GM12878 (cell line): ENCODE measurements at regions not wholly inside any gene's neighbourhood (a gene's known extent, or its start where the extent isn't known, plus 50 kb on each side); places are given as distances from the start of the nearest gene placed in this dataset.

Experiments used
- ATAC-seq: fragments of 200-7000 bp; cut with Tn5 transposase; 3 replicates; pipeline ENCODE4 v1.9.1; 2020; ENCODE audit warnings: mild to moderate bottlenecking, moderate library complexity
- BruUV-seq: library from RNA; stranded (reverse); fragments of 400-500 nt; replicated peaks from 2 replicates; lab custom pipeline; 2021; lab: Mats Ljungman, UMichigan
- CTCF ChIA-PET: fragments of 300-600 bp; sonication (Branson Sonifier 250); formaldehyde crosslinking; extraction: SDS; loops from one replicate; lab custom pipeline; 2021; ENCODE audit warnings: inconsistent platforms; lab: Yijun Ruan, JAX
- POLR2A ChIA-PET: fragments of 350-600 bp; formaldehyde crosslinking; extraction: SDS; loops from one replicate; lab custom pipeline; 2021; ENCODE audit warnings: inconsistent platforms; lab: Charles Lee
- RAD21 ChIA-PET: fragments of 300-600 bp; sonication (Branson Sonifier 250); formaldehyde crosslinking; loops from one replicate; lab custom pipeline; 2023; ENCODE audit warnings: antibody characterized with exemption; ENCODE audit not compliant: unreplicated experiment; lab: Charles Lee
- SMC1A ChIA-PET: fragments of 300-600 bp; sonication (Branson Sonifier 250); formaldehyde crosslinking; loops from one replicate; lab custom pipeline; 2023; ENCODE audit not compliant: unreplicated experiment, uncharacterized antibody; lab: Charles Lee
- DNase-seq: peaks from one replicate; pipeline ENCODE4 v3.0.0-alpha.2; 2011; ENCODE audit warnings: low read depth, low spot score
- FAIRE-seq: peaks from 3 replicates; lab custom pipeline; 2011; peaks lifted over from hg19 to GRCh38; lab: Jason Lieb, UNC
- H2AFZ ChIP-seq: 2 replicates; pipeline ENCODE4 v1.6.0; 2011; ENCODE audit warnings: low read depth, low read length, control low read depth; ENCODE audit not compliant: control insufficient read depth
- H3K27ac ChIP-seq: 2 replicates; pipeline ENCODE4 v1.5.1; 2011; ENCODE audit warnings: control low read depth; ENCODE audit not compliant: control insufficient read depth, insufficient read depth
- H3K27me3 ChIP-seq, 2 experiments: replicated peaks in 1 of 2; 2 replicates each; pipeline versions ENCODE4 v1.6.0 to v1.6.1; 2011; ENCODE audit warnings: low read length in 1 of 2; ENCODE audit not compliant: control insufficient read depth in 2 of 2, insufficient read depth in 2 of 2
- H3K36me3 ChIP-seq, 2 experiments: 2 replicates each; pipeline ENCODE4 v1.5.1; 2011; ENCODE audit warnings: low read length in 1 of 2; ENCODE audit not compliant: control insufficient read depth in 2 of 2, insufficient read depth in 2 of 2
- H3K4me1 ChIP-seq: 2 replicates; pipeline ENCODE4 v1.6.1; 2011; ENCODE audit warnings: mild to moderate bottlenecking, low read length, moderate library complexity, mixed read lengths; ENCODE audit not compliant: control insufficient read depth, insufficient read depth
- H3K4me2 ChIP-seq: 2 replicates; pipeline ENCODE4 v1.6.0; 2011; ENCODE audit warnings: control low read depth; ENCODE audit not compliant: control insufficient read depth, insufficient read depth
- H3K4me3 ChIP-seq: fragments of 200-600 bp; sonication (generic); 2 replicates; pipeline ENCODE4 v1.5.1; 2016
- H3K79me2 ChIP-seq: 2 replicates; pipeline ENCODE4 v1.6.0; 2011; ENCODE audit warnings: low read length; ENCODE audit not compliant: control insufficient read depth, insufficient read depth
- H3K9ac ChIP-seq: 2 replicates; pipeline ENCODE4 v1.8.0; 2011; ENCODE audit warnings: low read length, control low read depth, mixed read lengths; ENCODE audit not compliant: control insufficient read depth, insufficient read depth
- H3K9me3 ChIP-seq: replicated peaks from 3 replicates; pipeline ENCODE4 v1.5.1; 2011; ENCODE audit warnings: mild to moderate bottlenecking, low read length; ENCODE audit not compliant: control insufficient read depth, insufficient read depth
- H4K20me1 ChIP-seq: 2 replicates; pipeline ENCODE4 v1.6.0; 2011; ENCODE audit not compliant: control insufficient read depth, insufficient read depth
- CBX5 ChIP-seq: sonication (generic); IDR thresholded peaks from 2 replicates; pipeline ENCODE4 v1.6.1; 2016; ENCODE audit warnings: low read depth, moderate library complexity, mild to moderate bottlenecking, inconsistent platforms
- CHD2 ChIP-seq: IDR thresholded peaks from 2 replicates; pipeline ENCODE4 v1.6.1; 2011; ENCODE audit warnings: low read depth, low read length, improper control_type of control experiment, borderline replicate concordance
- EP300 ChIP-seq, 2 experiments: fragments of 150-350 bp in 1 of 2; IDR thresholded peaks; 2 replicates each; pipeline ENCODE4 v1.6.1; 2011 to 2012; ENCODE audit warnings: low read depth in 2 of 2, low read length in 2 of 2, borderline replicate concordance in 1 of 2, improper control_type of control experiment in 1 of 2, inconsistent platforms in 1 of 2; ENCODE audit not compliant: control insufficient read depth in 1 of 2
- GATAD2B ChIP-seq: fragments of 450-650 bp; conservative IDR thresholded peaks from 2 replicates; pipeline ENCODE4 v1.6.1; 2017; ENCODE audit warnings: low read depth, mild to moderate bottlenecking, moderate library complexity
- HDAC2 ChIP-seq: fragments of 200-600 bp; sonication (generic); IDR thresholded peaks from 2 replicates; pipeline ENCODE4 v1.6.1; 2017
- IKZF2 ChIP-seq, 2 experiments: fragments of 450-650 bp; IDR thresholded peaks; 2 replicates each; pipeline ENCODE4 v1.6.1; 2017; ENCODE audit warnings: mild to moderate bottlenecking in 2 of 2, moderate library complexity in 2 of 2
- PKNOX1 ChIP-seq: fragments of 450-650 bp; IDR thresholded peaks from 2 replicates; pipeline ENCODE4 v1.6.1; 2016; ENCODE audit warnings: mild to moderate bottlenecking
- POLR2A ChIP-seq: IDR thresholded peaks from 2 replicates; pipeline ENCODE4 v1.6.1; 2011; ENCODE audit warnings: low read depth, mild to moderate bottlenecking, low read length
- POLR2AphosphoS5 ChIP-seq: IDR thresholded peaks from 2 replicates; pipeline ENCODE4 v1.6.1; 2011; ENCODE audit warnings: mild to moderate bottlenecking, low read length, inconsistent platforms
- RUNX3 ChIP-seq: IDR thresholded peaks from 2 replicates; pipeline ENCODE4 v1.6.1; 2012; ENCODE audit warnings: low read length, inconsistent platforms
- SIX5 ChIP-seq: IDR thresholded peaks from 2 replicates; pipeline ENCODE4 v1.6.1; 2011; ENCODE audit warnings: mild to moderate bottlenecking, low read depth, low read length, moderate library complexity; ENCODE audit not compliant: severe bottlenecking
- STAT1 ChIP-seq: fragments of 450-650 bp; conservative IDR thresholded peaks from 2 replicates; pipeline ENCODE4 v1.6.1; 2014; ENCODE audit warnings: antibody characterized with exemption, mild to moderate bottlenecking
- SUPT20H ChIP-seq: IDR thresholded peaks from 2 replicates; pipeline ENCODE4 v1.6.1; 2011; ENCODE audit warnings: low read depth, mild to moderate bottlenecking, low read length, moderate library complexity, borderline replicate concordance; ENCODE audit not compliant: control insufficient read depth
- TCF3 ChIP-seq: IDR thresholded peaks from 2 replicates; pipeline ENCODE4 v1.6.1; 2012; ENCODE audit warnings: low read depth, mild to moderate bottlenecking, low read length, borderline replicate concordance; ENCODE audit not compliant: insufficient read depth
- USF2 ChIP-seq: IDR thresholded peaks from 2 replicates; pipeline ENCODE4 v1.6.1; 2011; ENCODE audit warnings: low read depth, low read length, improper control_type of control experiment, borderline replicate concordance
- YBX1 ChIP-seq: fragments of 450-650 bp; IDR thresholded peaks from 2 replicates; pipeline ENCODE4 v1.6.1; 2016; ENCODE audit warnings: antibody characterized with exemption
- ZBED1 ChIP-seq: IDR thresholded peaks from 2 replicates; pipeline ENCODE4 v1.6.1; 2016; ENCODE audit warnings: borderline replicate concordance
- WGBS: methylation state at CpG from one replicate; pipeline ENCODE4 v1.1.6; 2016; ENCODE audit warnings: low lambda C conversion rate; ENCODE audit not compliant: insufficient replicate concordance, insufficient coverage; ENCODE audit errors: missing lambda C conversion rate; 5-methylcytosine and 5-hydroxymethylcytosine counted together
- in situ Hi-C: fragments of 300-500 bp; cut with MboI; formaldehyde crosslinking; loops from 9 replicates; pipeline ENCODE4 v1.14.3; 2018; ENCODE audit warnings: mixed read lengths
- intact Hi-C: fragments of 100-400 bp; cut with micrococcal nuclease; formaldehyde crosslinking; loops from one replicate; pipeline ENCODE4 v1.14.2; 2022; ENCODE audit not compliant: unreplicated experiment

GRCh38 chr5:62044989-62045388 is 261.0 kb upstream of the KIF2A start:
- 17% methylated on average over 2 of the region's 2 CpGs for WGBS
- no peaks in the 10 kb centered on the region for H3K36me3 ChIP-seq
- ChIA-PET CTCF (no interaction called here), SMC1A (no interaction called here), RAD21 (no interaction called here), POLR2A (no interaction called here)
- DNase-seq: no peak
- H3K4me3 ChIP-seq: no peak overlapping the region
- no peak overlapping the region for H3K27ac ChIP-seq
- no peaks in the 10 kb centered on the region for H4K20me1 ChIP-seq
- no peaks in the 10 kb centered on the region for H3K4me1 ChIP-seq
- intact Hi-C loops: no loop called here
- H3K9me3 ChIP-seq: no peaks in the 10 kb centered on the region
- no peak for FAIRE-seq
- ATAC-seq: no peak
- in situ Hi-C loops: no loop called here
- H2AFZ ChIP-seq: no peak overlapping the region
- no peaks in the 10 kb centered on the region for H3K79me2 ChIP-seq
- H3K9ac ChIP-seq: no peak overlapping the region
- BruUV-seq: no TSS peak
- TF ChIP-seq IKZF2 (IDR thresholded peaks at IDR 0.05): no peak
- TF ChIP-seq USF2: no peak
- TF ChIP-seq GATAD2B: no peak
- TF ChIP-seq SIX5: no peak
- TF ChIP-seq, all 136 proteins: peak for 0
- Histone ChIP-seq H3K27me3 (no peaks in the 10 kb centered on the region), H3K4me2 (no peak overlapping the region)

- 0% methylated on average over 1 of the region's 1 CpG for WGBS
- FAIRE-seq (no peak), ATAC-seq (no peak), DNase-seq (no peak)
- H3K4me1 ChIP-seq: no peaks in the 10 kb centered on the region
- no peaks in the 10 kb centered on the region for H4K20me1 ChIP-seq
- no peaks in the 10 kb centered on the region for H3K27me3 ChIP-seq
- H3K27ac ChIP-seq: no peak overlapping the region
- in situ Hi-C loops (no loop called here), intact Hi-C loops (no loop called here)
- ChIA-PET CTCF (no interaction called here), SMC1A (no interaction called here), RAD21 (no interaction called here), POLR2A (no interaction called here)
- H3K9ac ChIP-seq: no peak overlapping the region
- H3K4me3 ChIP-seq: no peak overlapping the region
- H2AFZ ChIP-seq: no peak overlapping the region
- no peaks in the 10 kb centered on the region for H3K9me3 ChIP-seq
- no TSS peak for BruUV-seq
- no peak overlapping the region for H3K4me2 ChIP-seq
- no peaks in the 10 kb centered on the region for H3K36me3 ChIP-seq
- TF ChIP-seq HDAC2: no peak
- TF ChIP-seq STAT1: no peak
- TF ChIP-seq CBX5: no peak
- TF ChIP-seq TCF3: no peak
- TF ChIP-seq CHD2: no peak
- TF ChIP-seq RUNX3: no peak
- no peak for TF ChIP-seq POLR2A
- TF ChIP-seq PKNOX1: no peak
- no peak for TF ChIP-seq POLR2AphosphoS5
- TF ChIP-seq ZBED1: no peak
- no peak for TF ChIP-seq SUPT20H
- TF ChIP-seq EP300 (IDR thresholded peaks at IDR 0.05; ENCODE audit: borderline replicate concordance in 1 of 2, control insufficient read depth in 1 of 2, low read depth in 2 of 2, low read length in 2 of 2): no peak
- no peak for TF ChIP-seq YBX1
- no peaks in the 10 kb centered on the region for H3K79me2 ChIP-seq
Observed at GRCh38 chr5:62046191-62046590, 259.8 kb upstream of the KIF2A start.
